ENCODE measurements at regions not wholly inside any gene's neighbourhood (a gene's known extent, or its start where the extent isn't known, plus 50 kb on each side); places are given as distances from the start of the nearest gene placed in this dataset.

DNA sequence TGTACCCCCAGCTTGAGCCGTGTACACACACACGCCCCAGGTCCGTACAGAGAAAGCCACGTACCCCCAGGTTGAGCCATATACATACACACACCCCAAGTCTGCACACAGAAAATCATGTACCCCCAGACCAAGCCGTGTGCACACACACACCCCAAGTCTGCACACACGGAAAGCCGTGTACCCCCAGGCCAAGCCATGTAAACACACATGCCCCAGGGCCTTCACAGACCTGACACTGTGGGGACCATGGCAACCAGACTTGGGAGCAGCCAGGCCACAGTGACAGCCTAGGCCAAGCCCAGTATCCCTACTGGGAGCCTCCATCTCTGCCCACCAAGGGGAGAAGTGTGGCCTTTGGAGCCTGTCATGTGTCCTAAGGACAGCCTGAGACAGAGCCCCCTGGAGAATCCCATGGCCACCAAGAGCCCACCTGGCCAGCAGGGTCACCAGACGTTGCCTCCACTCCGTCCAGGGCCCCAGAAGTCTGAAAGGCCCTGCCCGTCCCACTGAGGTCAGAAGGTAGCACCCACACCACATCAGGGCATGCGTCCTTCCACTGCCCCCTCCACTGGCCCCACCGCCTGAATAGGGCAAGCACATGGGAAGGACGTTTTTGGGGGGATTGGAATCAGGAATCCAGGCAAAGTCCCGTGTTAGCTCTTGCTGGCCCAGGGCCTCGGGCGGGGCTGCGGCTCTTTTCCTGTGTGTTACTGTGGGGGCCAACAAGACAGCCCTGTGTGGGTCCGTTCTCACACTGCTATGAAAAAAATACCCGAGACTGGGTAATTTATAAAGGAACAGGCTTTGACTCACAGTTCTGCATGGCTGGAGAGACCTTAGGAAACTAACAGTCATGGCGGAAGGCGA is 636.7 kb downstream of the TBC1D22A start:
- H3K27ac ChIP-seq = no peak overlapping the region
- no peak for DNase-seq
- intact Hi-C loops (cut with DNase I) = no loop called here
- H3K36me3 ChIP-seq (replicated peaks in 1 of 2) = no peaks in the 10 kb centered on the region
- no peak overlapping the region for H3K4me3 ChIP-seq
- WGBS, 4 donors = 82 to 88% (median 84%) methylated on average over 9 to 21 of the region's 21 CpGs
- no peaks in the 10 kb centered on the region for H3K4me1 ChIP-seq (replicated peaks in 1 of 2)
- no peaks in the 10 kb centered on the region for H3K27me3 ChIP-seq
- H3K9me3 ChIP-seq (replicated peaks in 1 of 3) = no peaks in the 10 kb centered on the region
- no peak for TF ChIP-seq POLR2A (IDR thresholded peaks at IDR 0.05)
- TF ChIP-seq, protein P1, sequence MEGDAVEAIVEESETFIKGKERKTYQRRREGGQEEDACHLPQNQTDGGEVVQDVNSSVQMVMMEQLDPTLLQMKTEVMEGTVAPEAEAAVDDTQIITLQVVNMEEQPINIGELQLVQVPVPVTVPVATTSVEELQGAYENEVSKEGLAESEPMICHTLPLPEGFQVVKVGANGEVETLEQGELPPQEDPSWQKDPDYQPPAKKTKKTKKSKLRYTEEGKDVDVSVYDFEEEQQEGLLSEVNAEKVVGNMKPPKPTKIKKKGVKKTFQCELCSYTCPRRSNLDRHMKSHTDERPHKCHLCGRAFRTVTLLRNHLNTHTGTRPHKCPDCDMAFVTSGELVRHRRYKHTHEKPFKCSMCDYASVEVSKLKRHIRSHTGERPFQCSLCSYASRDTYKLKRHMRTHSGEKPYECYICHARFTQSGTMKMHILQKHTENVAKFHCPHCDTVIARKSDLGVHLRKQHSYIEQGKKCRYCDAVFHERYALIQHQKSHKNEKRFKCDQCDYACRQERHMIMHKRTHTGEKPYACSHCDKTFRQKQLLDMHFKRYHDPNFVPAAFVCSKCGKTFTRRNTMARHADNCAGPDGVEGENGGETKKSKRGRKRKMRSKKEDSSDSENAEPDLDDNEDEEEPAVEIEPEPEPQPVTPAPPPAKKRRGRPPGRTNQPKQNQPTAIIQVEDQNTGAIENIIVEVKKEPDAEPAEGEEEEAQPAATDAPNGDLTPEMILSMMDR (IDR thresholded peaks at IDR 0.05) = no peak

DNA sequence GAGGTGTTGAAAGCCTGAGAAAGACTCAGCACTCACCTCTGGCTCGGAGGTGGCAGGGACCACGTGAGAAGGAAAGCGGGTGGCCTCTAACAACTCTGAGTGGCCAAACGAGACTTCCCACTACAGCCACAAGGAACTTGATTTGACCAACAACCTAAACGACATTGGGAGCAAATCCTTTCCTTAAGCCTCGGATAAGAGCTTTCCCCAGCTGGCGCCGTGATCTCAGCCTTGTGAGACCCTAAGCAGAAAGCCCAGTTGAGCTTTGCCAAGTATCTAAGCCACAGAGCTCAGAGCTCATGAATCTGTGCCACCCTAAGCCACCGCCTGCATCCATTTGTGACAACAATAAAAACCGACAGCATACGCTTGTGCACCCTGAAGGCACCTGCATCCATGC is 636.0 kb downstream of the TBC1D22A start:
- Histone ChIP-seq H3K9me3 (replicated peaks in 1 of 3) (no peaks in the 10 kb centered on the region), H3K36me3 (replicated peaks in 1 of 2) (no peaks in the 10 kb centered on the region), H3K4me3 (no peak overlapping the region), H3K27ac (no peak overlapping the region), H3K27me3 (no peaks in the 10 kb centered on the region), H3K4me1 (replicated peaks in 1 of 2) (no peaks in the 10 kb centered on the region)
- intact Hi-C loops (cut with DNase I) = no loop called here
- WGBS, 4 donors = 71 to 81% (median 79%) methylated on average over 11 of the region's 11 CpGs
- DNase-seq = no peak
- TF ChIP-seq POLR2A (IDR thresholded peaks at IDR 0.05) = no peak
- TF ChIP-seq, protein P1 (IDR thresholded peaks at IDR 0.05) = no peak

DNA sequence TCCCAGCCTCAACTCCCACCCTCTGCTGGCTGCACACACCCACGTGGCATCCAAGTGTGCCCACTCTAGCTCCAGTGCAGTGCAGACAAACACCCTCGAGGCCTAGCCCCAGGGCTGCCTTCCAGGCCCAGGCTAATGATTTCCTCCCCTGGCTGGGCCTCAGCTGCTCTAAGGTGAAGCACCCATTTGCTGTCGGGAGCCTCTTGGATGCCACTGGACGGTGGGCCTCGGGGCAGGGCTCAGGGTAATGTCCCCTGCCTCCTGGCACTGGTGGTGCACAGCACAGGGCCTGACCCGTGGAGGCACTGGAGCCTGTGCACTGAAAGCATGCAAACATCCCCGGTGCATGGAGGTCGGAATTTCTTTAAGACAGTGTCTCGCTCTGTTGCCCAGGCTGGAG is 635.2 kb downstream of the TBC1D22A start:
- intact Hi-C loops (cut with DNase I) = no loop called here
- WGBS, 4 donors = 75 to 90% (median 82%) methylated on average over 4 to 9 of the region's 9 CpGs
- no peaks in the 10 kb centered on the region for H3K27me3 ChIP-seq
- no peak overlapping the region for H3K27ac ChIP-seq
- no peaks in the 10 kb centered on the region for H3K4me1 ChIP-seq (replicated peaks in 1 of 2)
- no peak for DNase-seq
- H3K4me3 ChIP-seq = no peak overlapping the region
- TF ChIP-seq, protein P1 (IDR thresholded peaks at IDR 0.05) = no peak
- TF ChIP-seq POLR2A (IDR thresholded peaks at IDR 0.05) = no peak
- no peaks in the 10 kb centered on the region for H3K36me3 ChIP-seq (replicated peaks in 1 of 2)
- no peaks in the 10 kb centered on the region for H3K9me3 ChIP-seq (replicated peaks in 1 of 3)

DNA sequence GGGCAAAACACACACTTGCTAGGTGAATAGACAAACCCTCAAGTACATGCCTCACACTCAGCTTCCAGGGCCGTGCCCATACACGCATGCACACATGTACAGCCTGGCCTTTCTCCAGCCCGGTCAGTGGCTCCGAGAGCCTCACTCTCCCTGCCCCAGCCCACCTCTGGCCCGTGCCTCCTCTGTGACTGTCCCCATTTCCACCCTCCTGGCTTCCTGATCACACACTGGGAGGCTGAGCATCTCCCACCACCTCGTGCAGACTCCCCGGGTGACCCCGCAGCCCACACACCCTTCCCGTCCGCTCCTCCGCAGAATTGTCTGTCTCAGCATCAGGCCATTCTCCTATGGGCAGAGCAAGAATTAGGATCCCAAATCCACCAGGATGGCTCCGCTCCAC is 634.1 kb downstream of the TBC1D22A start:
- Histone ChIP-seq H3K4me3 (no peak overlapping the region), H3K4me1 (replicated peaks in 1 of 2) (no peaks in the 10 kb centered on the region), H3K36me3 (replicated peaks in 1 of 2) (no peaks in the 10 kb centered on the region), H3K9me3 (replicated peaks in 1 of 3) (no peaks in the 10 kb centered on the region), H3K27me3 (no peaks in the 10 kb centered on the region), H3K27ac (no peak overlapping the region)
- TF ChIP-seq, protein P1 (IDR thresholded peaks at IDR 0.05) = no peak
- intact Hi-C loops (cut with DNase I) = no loop called here
- no peak for DNase-seq
- WGBS, 4 donors = 86 to 92% (median 88%) methylated on average over 12 of the region's 12 CpGs

All from adrenal gland (tissue), 9 donors.